HEK293T (cell line): ENCODE measurements at regions not wholly inside any gene's neighbourhood (a gene's known extent, or its start where the extent isn't known, plus 50 kb on each side); places are given as distances from the start of the nearest gene placed in this dataset.

Experiments used
- CTCF ChIA-PET: fragments of 350-600 bp; formaldehyde crosslinking; extraction: SDS; loops from one replicate; lab custom pipeline; 2021; ENCODE audit warnings: antibody characterized with exemption, inconsistent platforms; lab: Yijun Ruan, JAX
- POLR2A ChIA-PET: fragments of 350-600 bp; formaldehyde crosslinking; extraction: SDS; loops from one replicate; lab custom pipeline; 2020; ENCODE audit warnings: antibody characterized with exemption, inconsistent platforms; lab: Yijun Ruan, JAX
- DNase-seq: peaks from one replicate; pipeline ENCODE4 v3.0.0; 2012; ENCODE audit warnings: mixed read lengths; ENCODE audit errors: extremely low spot score
- ARNT ChIP-seq: fragments of 450-650 bp; IDR thresholded peaks from 2 replicates; pipeline ENCODE4 v1.6.1; 2017; ENCODE audit warnings: mild to moderate bottlenecking
- BHLHE40 ChIP-seq: fragments of 450-650 bp; IDR thresholded peaks from 2 replicates; pipeline ENCODE4 v1.6.1; 2016; ENCODE audit warnings: mild to moderate bottlenecking, moderate library complexity, borderline replicate concordance
- CTBP1 ChIP-seq: fragments of 450-650 bp; IDR thresholded peaks from 2 replicates; pipeline ENCODE4 v1.6.1; 2016; ENCODE audit warnings: borderline replicate concordance
- ELF4 ChIP-seq: fragments of 450-650 bp; IDR thresholded peaks from 2 replicates; pipeline ENCODE4 v1.6.1; 2017; ENCODE audit warnings: antibody characterized with exemption
- FOXA1 ChIP-seq: fragments of 450-650 bp; IDR thresholded peaks from 2 replicates; pipeline ENCODE4 v1.6.1; 2016; ENCODE audit warnings: mild to moderate bottlenecking
- FOXK2 ChIP-seq: fragments of 450-650 bp; IDR thresholded peaks from 2 replicates; pipeline ENCODE4 v1.6.1; 2016; ENCODE audit warnings: mild to moderate bottlenecking
- FOXM1 ChIP-seq: fragments of 450-650 bp; IDR thresholded peaks from 2 replicates; pipeline ENCODE4 v1.6.1; 2017; ENCODE audit warnings: mild to moderate bottlenecking, borderline replicate concordance
- HDGF ChIP-seq: fragments of 450-650 bp; IDR thresholded peaks from 2 replicates; pipeline ENCODE4 v1.6.1; 2017; ENCODE audit warnings: antibody characterized with exemption, borderline replicate concordance
- L3MBTL2 ChIP-seq: fragments of 450-650 bp; conservative IDR thresholded peaks from 2 replicates; pipeline ENCODE4 v1.6.1; 2016; ENCODE audit warnings: mild to moderate bottlenecking
- LEF1 ChIP-seq: fragments of 450-650 bp; IDR thresholded peaks from 2 replicates; pipeline ENCODE4 v1.6.1; 2017; ENCODE audit warnings: mild to moderate bottlenecking, borderline replicate concordance
- NFRKB ChIP-seq: fragments of 450-650 bp; IDR thresholded peaks from 2 replicates; pipeline ENCODE4 v1.6.1; 2016; ENCODE audit warnings: mild to moderate bottlenecking, moderate library complexity
- PKNOX1 ChIP-seq: fragments of 450-650 bp; IDR thresholded peaks from 2 replicates; pipeline ENCODE4 v1.6.1; 2016
- SP1 ChIP-seq: fragments of 450-650 bp; IDR thresholded peaks from 2 replicates; pipeline ENCODE4 v1.6.1; 2017
- SUZ12 ChIP-seq: fragments of 450-650 bp; IDR thresholded peaks from 2 replicates; pipeline ENCODE4 v1.6.1; 2016; ENCODE audit warnings: mild to moderate bottlenecking
- TARDBP ChIP-seq: fragments of 450-650 bp; IDR thresholded peaks from 2 replicates; pipeline ENCODE4 v1.6.1; 2016
- ZNF384 ChIP-seq: fragments of 450-650 bp; IDR thresholded peaks from 2 replicates; pipeline ENCODE4 v1.6.1; 2016

GRCh38 chr1:56357927-56358690, 221.3 kb downstream of the PLPP3 start:
- ChIA-PET CTCF (interaction anchor here (0.6 kb wide), 1 partner anchor 882 kb away, joined by 5 read pairs; no protein-coding TSS in a partner anchor), POLR2A (no interaction called here)
- TF ChIP-seq LEF1 = no peak
- no peak for TF ChIP-seq ZNF384
- no peak for TF ChIP-seq ARNT
- TF ChIP-seq NFRKB = no peak
- no peak for TF ChIP-seq FOXK2
- no peak for TF ChIP-seq SP1
- TF ChIP-seq SUZ12 = no peak
- no peak for TF ChIP-seq TARDBP
- TF ChIP-seq L3MBTL2 = no peak
- no peak for TF ChIP-seq ELF4
- TF ChIP-seq CTBP1 = no peak
- no peak for TF ChIP-seq FOXA1
- TF ChIP-seq BHLHE40 = no peak
- no peak for TF ChIP-seq HDGF
- TF ChIP-seq FOXM1 = no peak
- TF ChIP-seq PKNOX1 = no peak
- DNase-seq = no peak

- CTCF ChIA-PET = no interaction called here
These were observed 222.9 kb downstream of the PLPP3 start for GRCh38 chr1:56356376-56356990.

GRCh38 chr1:56355918-56356317, 223.4 kb downstream of the PLPP3 start:
- ChIA-PET POLR2A (no interaction called here), CTCF (no interaction called here)
- no peak for DNase-seq
- no peak for TF ChIP-seq PKNOX1
- no peak for TF ChIP-seq BHLHE40
- no peak for TF ChIP-seq CTBP1
- no peak for TF ChIP-seq HDGF
- no peak for TF ChIP-seq TARDBP
- no peak for TF ChIP-seq FOXA1
- TF ChIP-seq LEF1 = no peak
- no peak for TF ChIP-seq ARNT
- TF ChIP-seq SP1 = no peak

More at GRCh38 chr1:56356376-56356990, 222.9 kb downstream of the PLPP3 start:
- no peak for DNase-seq
- TF ChIP-seq NFRKB = no peak
- TF ChIP-seq ELF4 = no peak
- TF ChIP-seq SUZ12 = no peak
- TF ChIP-seq HDGF = no peak
- no peak for TF ChIP-seq BHLHE40
- TF ChIP-seq PKNOX1 = no peak
- no peak for TF ChIP-seq L3MBTL2
- TF ChIP-seq ZNF384 = no peak
- TF ChIP-seq CTBP1 = no peak
- TF ChIP-seq FOXM1 = no peak
- TF ChIP-seq LEF1 = no peak
- TF ChIP-seq FOXK2 = no peak
- no peak for TF ChIP-seq FOXA1
- TF ChIP-seq SP1 = no peak
- no peak for TF ChIP-seq ARNT
- TF ChIP-seq TARDBP = no peak
- POLR2A ChIA-PET = no interaction called here

GRCh38 chr1:56355422-56355821, 223.9 kb downstream of the PLPP3 start:
- ChIA-PET POLR2A (no interaction called here), CTCF (no interaction called here)
- no peak for DNase-seq
- TF ChIP-seq CTBP1 = no peak
- TF ChIP-seq ARNT = no peak
- no peak for TF ChIP-seq BHLHE40
- TF ChIP-seq ZNF384 = no peak
- no peak for TF ChIP-seq SP1
- TF ChIP-seq LEF1 = no peak
- TF ChIP-seq ELF4 = no peak
- no peak for TF ChIP-seq FOXK2
- no peak for TF ChIP-seq NFRKB
- TF ChIP-seq SUZ12 = no peak
- TF ChIP-seq FOXA1 = no peak
- TF ChIP-seq HDGF = no peak
- no peak for TF ChIP-seq TARDBP
- TF ChIP-seq FOXM1 = no peak
- no peak for TF ChIP-seq PKNOX1
- no peak for TF ChIP-seq L3MBTL2

GRCh38 chr1:56345831-56346230, 233.5 kb downstream of the PLPP3 start:
- POLR2A ChIA-PET = no interaction called here
- TF ChIP-seq SP1 (no peak), FOXK2 (no peak), LEF1 (no peak), BHLHE40 (no peak), ELF4 (no peak), NFRKB (no peak), HDGF (no peak), FOXM1 (no peak), FOXA1 (no peak), ZNF384 (no peak)
- DNase-seq = no peak
- CTCF ChIA-PET = no interaction called here
